Fibroblast of villous mesenchyme (primary cell): ENCODE measurements at regions not wholly inside any gene's neighbourhood (a gene's known extent, or its start where the extent isn't known, plus 50 kb on each side); places are given as distances from the start of the nearest gene placed in this dataset.

Experiments
- DNase-seq: peaks from one replicate; pipeline ENCODE4 v3.0.0-alpha.2; 2010; ENCODE audit warnings: low read depth
- H3K4me3 ChIP-seq: 2 replicates; pipeline ENCODE4 v1.5.1; 2011; ENCODE audit warnings: low read depth, mild to moderate bottlenecking, low read length
- CTCF ChIP-seq: IDR thresholded peaks from 2 replicates; pipeline ENCODE4 v1.5.1; 2012; ENCODE audit warnings: low read depth, mild to moderate bottlenecking, low read length; ENCODE audit not compliant: insufficient read depth

- TF ChIP-seq CTCF: no peak
- no peak overlapping the region for H3K4me3 ChIP-seq
- DNase-seq: no peak
Measured at GRCh38 chr18:63071701-63072141, 247.8 kb downstream of the BCL2 start.

GRCh38 chr18:63070767-63071502 is 248.6 kb downstream of the BCL2 start:
- TF ChIP-seq CTCF: no peak
- no peak overlapping the region for H3K4me3 ChIP-seq
- DNase-seq: no peak

GRCh38 chr18:63069496-63069895 is 250.1 kb downstream of the BCL2 start:
- DNase-seq: no peak
- H3K4me3 ChIP-seq: no peak overlapping the region
- no peak for TF ChIP-seq CTCF

- no peak for TF ChIP-seq CTCF
- no peak for DNase-seq
- H3K4me3 ChIP-seq: no peak overlapping the region
Measured at GRCh38 chr18:63067939-63068338, 251.6 kb downstream of the BCL2 start.

- DNase-seq: no peak
- TF ChIP-seq CTCF: no peak
Measured at GRCh38 chr18:63065172-63065571, 254.4 kb downstream of the BCL2 start.

GRCh38 chr18:63063171-63063570 is 256.4 kb downstream of the BCL2 start:
- no peak for TF ChIP-seq CTCF
- DNase-seq: peak; percentile 13
- no peak overlapping the region for H3K4me3 ChIP-seq

More at GRCh38 chr18:63065172-63065571, 254.4 kb downstream of the BCL2 start:
- H3K4me3 ChIP-seq: no peak overlapping the region

GRCh38 chr18:63062246-63062645 is 257.3 kb downstream of the BCL2 start:
- no peak for DNase-seq
- TF ChIP-seq CTCF: no peak
- H3K4me3 ChIP-seq: no peak overlapping the region
